Caco-2 (cell line): ENCODE measurements at regions not wholly inside any gene's neighbourhood (a gene's known extent, or its start where the extent isn't known, plus 50 kb on each side); places are given as distances from the start of the nearest gene placed in this dataset.
A peak's percentile ranks its signal among the peaks of the same experiment; 100 is the strongest.
"Not testable (repeated sequence)": the region's sequence is repeated elsewhere in the genome, so short reads cannot be mapped to it uniquely, and the experiment has no call there.

ENCODE experiments used
- BruUV-seq: library from RNA; stranded (reverse); fragments of 400-500 nt; replicated peaks from 2 replicates; lab custom pipeline; 2021; lab: Mats Ljungman, UMichigan
- CTCF ChIA-PET: fragments of 300-600 bp; sonication (Branson Sonifier 250); formaldehyde crosslinking; loops from one replicate; lab custom pipeline; 2022; ENCODE audit warnings: antibody characterized with exemption; lab: Charles Lee
- POLR2A ChIA-PET: fragments of 300-600 bp; sonication (Branson Sonifier 250); formaldehyde crosslinking; loops from one replicate; lab custom pipeline; 2022; ENCODE audit warnings: antibody characterized with exemption; lab: Charles Lee
- DNase-seq, 2 experiments: peaks; one replicate each; pipeline versions ENCODE4 v3.0.0 to v3.0.0-alpha.2; 2020 to 2022
- H3K27me3 ChIP-seq: replicated peaks from 2 replicates; pipeline ENCODE4 v1.6.0; 2011; ENCODE audit warnings: low read length; ENCODE audit not compliant: control insufficient read depth, insufficient read depth
- H3K36me3 ChIP-seq: 2 replicates; pipeline ENCODE4 v1.5.1; 2011; ENCODE audit warnings: low read length; ENCODE audit not compliant: control insufficient read depth, insufficient read depth
- H3K4me1 ChIP-seq: fragments of 250-450 bp; sonication (Bioruptor Pico); 2 replicates; pipeline ENCODE4 v1.5.1; 2020; ENCODE audit warnings: mild to moderate bottlenecking
- H3K4me3 ChIP-seq: 2 replicates; pipeline ENCODE4 v1.5.1; 2011; ENCODE audit warnings: low read depth, mild to moderate bottlenecking, control low read depth, low read length
- H3K9me3 ChIP-seq: fragments of 250-450 bp; sonication (Bioruptor Pico); 2 replicates; pipeline ENCODE4 v1.5.1; 2020; ENCODE audit warnings: mild to moderate bottlenecking, moderate library complexity
- H3K27ac Mint-ChIP-seq: one replicate; pipeline ENCODE4 v1.8.0; 2022; ENCODE audit warnings: mixed read lengths; ENCODE audit not compliant: unreplicated experiment
- H3K27me3 Mint-ChIP-seq: one replicate; pipeline ENCODE4 v1.8.0; 2022; ENCODE audit warnings: mixed read lengths; ENCODE audit not compliant: insufficient read depth, unreplicated experiment
- H3K36me3 Mint-ChIP-seq: one replicate; pipeline ENCODE4 v1.8.0; 2022; ENCODE audit warnings: mild to moderate bottlenecking, mixed read lengths; ENCODE audit not compliant: insufficient read depth, unreplicated experiment
- H3K4me1 Mint-ChIP-seq: one replicate; pipeline ENCODE4 v1.8.0; 2022; ENCODE audit warnings: low read depth, mixed read lengths; ENCODE audit not compliant: unreplicated experiment
- H3K4me3 Mint-ChIP-seq: one replicate; pipeline ENCODE4 v1.8.0; 2022; ENCODE audit warnings: mild to moderate bottlenecking, moderate library complexity, mixed read lengths; ENCODE audit not compliant: unreplicated experiment
- H3K9me3 Mint-ChIP-seq: one replicate; pipeline ENCODE4 v1.8.0; 2022; ENCODE audit warnings: mixed read lengths; ENCODE audit not compliant: unreplicated experiment
- intact Hi-C: fragments of 100-400 bp; cut with micrococcal nuclease; formaldehyde crosslinking; loops from one replicate; pipeline ENCODE4 v1.10.0; 2022; ENCODE audit not compliant: unreplicated experiment
- TF ChIP-seq, protein P1 (sequence below), 2 experiments: fragments of 200-600 bp in 1 of 2; IDR thresholded peaks; 1 replicate in 1 of 2; 2 replicates in 1 of 2; pipeline versions ENCODE4 v1.5.1 to v1.8.0; 2011 to 2022; ENCODE audit warnings: antibody characterized with exemption in 1 of 2, control low read depth in 1 of 2, inconsistent platforms in 1 of 2, low read depth in 1 of 2, low read length in 1 of 2, mild to moderate bottlenecking in 1 of 2, moderate library complexity in 1 of 2; ENCODE audit not compliant: insufficient read depth in 1 of 2, severe bottlenecking in 1 of 2, unreplicated experiment in 1 of 2

DNA sequence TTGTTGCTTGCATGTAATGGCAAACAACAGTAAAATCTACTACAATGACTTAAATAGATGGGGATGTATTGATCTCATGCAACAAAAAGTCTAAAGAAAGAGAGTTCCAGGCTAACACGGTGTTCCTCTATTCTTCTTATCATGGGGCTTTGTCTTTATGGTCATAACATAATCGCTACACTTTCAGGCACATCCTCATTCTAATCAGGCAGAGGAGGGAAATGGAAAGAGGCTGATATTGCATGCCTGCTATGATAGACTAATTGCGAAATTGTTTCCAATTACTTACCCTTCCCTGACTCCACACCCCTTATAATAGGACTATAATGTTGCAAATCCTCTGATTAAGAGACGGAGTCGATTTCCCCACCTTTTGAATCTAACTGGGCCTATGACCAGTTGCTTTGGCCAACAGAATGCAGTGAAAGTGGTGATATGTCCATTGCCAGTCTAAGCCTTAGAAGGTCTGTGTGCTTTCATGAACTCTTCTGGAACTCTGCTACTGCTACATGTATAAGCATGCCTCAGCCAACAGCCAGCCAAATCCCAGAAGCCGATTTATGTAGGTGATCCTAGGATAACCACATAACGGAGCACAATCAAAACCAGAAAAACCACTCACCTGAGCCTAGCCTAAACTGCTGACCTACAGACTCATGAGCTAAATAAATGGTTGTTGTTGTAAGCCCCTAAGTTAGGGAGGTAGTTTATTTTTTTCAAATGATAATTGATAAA lies 180.3 kb upstream of the TACR1 start:
- no peaks in the 10 kb centered on the region for H3K36me3 Mint-ChIP-seq
- no peaks in the 10 kb centered on the region for H3K4me1 Mint-ChIP-seq
- intact Hi-C loops = no loop called here
- H3K4me1 ChIP-seq = no peaks in the 10 kb centered on the region
- no peak for DNase-seq
- no peaks in the 10 kb centered on the region; the same call in 1 of the 2 replicates for H3K27me3 ChIP-seq
- TF ChIP-seq, protein P1, sequence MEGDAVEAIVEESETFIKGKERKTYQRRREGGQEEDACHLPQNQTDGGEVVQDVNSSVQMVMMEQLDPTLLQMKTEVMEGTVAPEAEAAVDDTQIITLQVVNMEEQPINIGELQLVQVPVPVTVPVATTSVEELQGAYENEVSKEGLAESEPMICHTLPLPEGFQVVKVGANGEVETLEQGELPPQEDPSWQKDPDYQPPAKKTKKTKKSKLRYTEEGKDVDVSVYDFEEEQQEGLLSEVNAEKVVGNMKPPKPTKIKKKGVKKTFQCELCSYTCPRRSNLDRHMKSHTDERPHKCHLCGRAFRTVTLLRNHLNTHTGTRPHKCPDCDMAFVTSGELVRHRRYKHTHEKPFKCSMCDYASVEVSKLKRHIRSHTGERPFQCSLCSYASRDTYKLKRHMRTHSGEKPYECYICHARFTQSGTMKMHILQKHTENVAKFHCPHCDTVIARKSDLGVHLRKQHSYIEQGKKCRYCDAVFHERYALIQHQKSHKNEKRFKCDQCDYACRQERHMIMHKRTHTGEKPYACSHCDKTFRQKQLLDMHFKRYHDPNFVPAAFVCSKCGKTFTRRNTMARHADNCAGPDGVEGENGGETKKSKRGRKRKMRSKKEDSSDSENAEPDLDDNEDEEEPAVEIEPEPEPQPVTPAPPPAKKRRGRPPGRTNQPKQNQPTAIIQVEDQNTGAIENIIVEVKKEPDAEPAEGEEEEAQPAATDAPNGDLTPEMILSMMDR (IDR thresholded peaks at IDR 0.05; ENCODE audit: insufficient read depth in 1 of 2, low read depth in 1 of 2, low read length in 1 of 2, severe bottlenecking in 1 of 2, unreplicated experiment in 1 of 2) = no peak
- H3K27ac Mint-ChIP-seq = no peak overlapping the region
- ChIA-PET CTCF (no interaction called here), POLR2A (no interaction called here)
- H3K9me3 ChIP-seq = no peaks in the 10 kb centered on the region
- H3K4me3 ChIP-seq = no peak overlapping the region
- no peak overlapping the region for H3K4me3 Mint-ChIP-seq
- no peaks in the 10 kb centered on the region for H3K36me3 ChIP-seq
- peaks cover 7% of the 10 kb centered on the region for H3K27me3 Mint-ChIP-seq
- BruUV-seq = no TSS peak
- no peaks in the 10 kb centered on the region for H3K9me3 Mint-ChIP-seq

DNA sequence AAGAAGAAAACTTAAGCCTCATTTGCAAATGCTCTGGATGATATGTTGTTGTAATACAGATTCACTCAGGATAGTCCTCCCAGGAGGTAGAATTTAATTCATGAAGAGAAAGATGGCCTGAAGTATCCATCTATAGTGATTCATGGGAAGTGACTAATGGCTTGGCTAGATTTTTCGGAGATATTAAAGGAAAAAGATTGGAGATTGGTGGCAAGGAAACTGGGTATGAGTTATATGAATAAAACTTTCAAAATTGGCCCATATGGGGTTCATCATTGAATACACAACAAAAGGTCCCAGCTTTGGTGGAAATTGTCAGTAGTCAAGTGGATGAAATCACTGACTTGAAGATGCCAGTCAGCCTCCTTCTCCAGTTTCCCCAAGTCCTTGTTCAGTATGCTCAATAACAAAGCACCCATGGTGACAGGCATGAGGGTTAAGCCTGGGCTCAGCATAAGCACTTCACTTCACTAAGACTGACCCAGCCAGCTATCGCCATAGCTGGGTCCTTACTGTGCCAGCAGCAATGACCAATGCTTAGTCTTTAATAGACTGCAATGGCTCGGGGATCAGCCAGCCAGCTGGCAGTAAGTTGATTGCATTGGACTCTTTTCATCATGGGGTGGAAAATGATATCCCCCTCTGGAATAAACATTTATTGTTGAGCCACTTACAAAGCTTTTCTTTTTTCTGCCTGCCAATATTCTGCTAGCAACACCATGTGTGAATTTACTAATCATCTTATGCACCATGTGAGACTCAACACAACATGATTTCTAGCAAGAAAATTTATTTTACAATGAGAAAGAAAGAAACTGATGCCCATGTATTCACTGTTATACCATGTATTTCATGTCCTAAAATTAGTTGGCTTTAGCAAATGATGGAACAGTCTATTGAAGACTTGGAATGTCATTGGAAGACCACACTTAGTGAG lies 176.6 kb upstream of the TACR1 start:
- intact Hi-C loops = no loop called here
- BruUV-seq = no TSS peak
- H3K27me3 ChIP-seq = no peaks in the 10 kb centered on the region; the same call in 1 of the 2 replicates
- CTCF ChIA-PET = no interaction called here
- Mint-ChIP-seq H3K9me3 (peaks cover 19% of the 10 kb centered on the region), H3K27me3 (peaks cover 7% of the 10 kb centered on the region), H3K4me1 (no peaks in the 10 kb centered on the region), H3K36me3 (no peaks in the 10 kb centered on the region), H3K27ac (no peak overlapping the region), H3K4me3 (no peak overlapping the region)
- TF ChIP-seq, protein P1 (IDR thresholded peaks at IDR 0.05; ENCODE audit: insufficient read depth in 1 of 2, low read depth in 1 of 2, low read length in 1 of 2, severe bottlenecking in 1 of 2, unreplicated experiment in 1 of 2) = no peak
- no peaks in the 10 kb centered on the region for H3K36me3 ChIP-seq
- no peaks in the 10 kb centered on the region for H3K9me3 ChIP-seq
- no peak overlapping the region for H3K4me3 ChIP-seq
- H3K4me1 ChIP-seq = no peaks in the 10 kb centered on the region
- DNase-seq = no peak
- POLR2A ChIA-PET = no interaction called here

DNA sequence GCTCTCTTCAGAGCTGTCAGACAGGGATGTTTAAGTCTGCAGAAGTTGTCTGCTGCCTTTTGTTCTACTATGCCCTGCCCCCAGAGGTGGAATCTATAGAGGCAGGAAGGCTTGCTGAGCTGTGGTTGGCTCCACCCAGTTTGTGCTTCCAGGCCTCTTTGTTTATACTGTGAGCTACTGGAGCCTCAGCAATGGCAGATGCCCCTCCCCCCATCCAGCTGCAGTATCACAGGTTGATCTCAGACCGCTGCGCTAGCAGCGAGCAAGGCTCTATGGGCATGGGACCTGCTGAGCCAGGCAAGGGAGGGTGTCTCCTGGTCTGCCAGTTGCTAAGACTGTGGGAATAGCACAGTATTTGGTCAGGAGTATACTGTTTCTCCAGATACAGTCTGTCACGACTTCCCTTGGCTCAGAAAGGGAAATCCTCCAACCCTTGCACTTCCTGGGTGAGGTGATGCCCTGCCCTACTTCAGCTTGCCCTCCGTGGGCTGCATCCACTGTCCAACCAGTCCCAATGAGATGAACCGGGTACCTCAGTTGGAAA lies 175.2 kb upstream of the TACR1 start:
- BruUV-seq, H3K4me1 Mint-ChIP-seq, H3K27me3 ChIP-seq, intact Hi-C loops, H3K9me3 ChIP-seq, H3K4me1 ChIP-seq, POLR2A ChIA-PET, H3K27me3 Mint-ChIP-seq, H3K4me3 Mint-ChIP-seq, H3K36me3 Mint-ChIP-seq, H3K27ac Mint-ChIP-seq, H3K4me3 ChIP-seq, CTCF ChIA-PET, H3K36me3 ChIP-seq: not testable (repeated sequence)
- DNase-seq = peak; percentile 47 to 66
- H3K9me3 Mint-ChIP-seq = peaks cover 19% of the 10 kb centered on the region
